ENCODE measurements at regions not wholly inside any gene's neighbourhood (a gene's known extent, or its start where the extent isn't known, plus 50 kb on each side); places are given as distances from the start of the nearest gene placed in this dataset.

DNA sequence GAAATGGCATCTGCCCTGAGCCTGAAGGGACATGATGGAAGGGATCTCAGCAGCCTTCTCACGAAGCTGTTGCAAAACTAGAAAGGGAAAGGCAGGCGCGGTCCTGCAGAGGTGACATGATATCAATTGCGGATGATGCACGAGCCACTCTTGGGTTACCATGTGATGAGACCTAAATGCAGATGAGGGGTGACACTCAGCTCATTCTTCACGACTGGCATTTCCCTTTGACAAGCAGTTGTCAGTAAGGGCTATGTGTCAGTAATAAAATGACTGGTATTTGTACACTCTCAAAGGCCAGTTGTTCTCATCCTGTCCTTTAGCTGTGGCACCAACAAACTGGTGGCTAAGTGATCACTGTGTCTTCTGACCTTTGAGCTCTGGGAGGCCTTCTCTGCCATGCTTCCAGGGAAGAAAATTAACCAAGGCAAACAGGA, 273.6 kb downstream of the ETAA1 start:
- no peaks in the 10 kb centered on the region for H3K27me3 Mint-ChIP-seq (ENCODE audit: insufficient read depth, low read depth, poor library complexity)
- DNase-seq (ENCODE audit: low spot score) (no peak), ATAC-seq (no peak)
- H3K36me3 Mint-ChIP-seq (ENCODE audit: low read depth), result no peaks in the 10 kb centered on the region
- H3K79me2 ChIP-seq (replicated peaks; ENCODE audit: insufficient read depth), result no peaks in the 10 kb centered on the region
- H3K4me3 Mint-ChIP-seq, result no peak overlapping the region
- no peaks in the 10 kb centered on the region for H3K4me1 ChIP-seq (ENCODE audit: insufficient read depth)
- H3K9me3 Mint-ChIP-seq, result no peaks in the 10 kb centered on the region
- no peak for TF ChIP-seq EZH2 (IDR thresholded peaks at IDR 0.05; ENCODE audit: low read depth, unreplicated experiment)
- TF ChIP-seq, protein P1, sequence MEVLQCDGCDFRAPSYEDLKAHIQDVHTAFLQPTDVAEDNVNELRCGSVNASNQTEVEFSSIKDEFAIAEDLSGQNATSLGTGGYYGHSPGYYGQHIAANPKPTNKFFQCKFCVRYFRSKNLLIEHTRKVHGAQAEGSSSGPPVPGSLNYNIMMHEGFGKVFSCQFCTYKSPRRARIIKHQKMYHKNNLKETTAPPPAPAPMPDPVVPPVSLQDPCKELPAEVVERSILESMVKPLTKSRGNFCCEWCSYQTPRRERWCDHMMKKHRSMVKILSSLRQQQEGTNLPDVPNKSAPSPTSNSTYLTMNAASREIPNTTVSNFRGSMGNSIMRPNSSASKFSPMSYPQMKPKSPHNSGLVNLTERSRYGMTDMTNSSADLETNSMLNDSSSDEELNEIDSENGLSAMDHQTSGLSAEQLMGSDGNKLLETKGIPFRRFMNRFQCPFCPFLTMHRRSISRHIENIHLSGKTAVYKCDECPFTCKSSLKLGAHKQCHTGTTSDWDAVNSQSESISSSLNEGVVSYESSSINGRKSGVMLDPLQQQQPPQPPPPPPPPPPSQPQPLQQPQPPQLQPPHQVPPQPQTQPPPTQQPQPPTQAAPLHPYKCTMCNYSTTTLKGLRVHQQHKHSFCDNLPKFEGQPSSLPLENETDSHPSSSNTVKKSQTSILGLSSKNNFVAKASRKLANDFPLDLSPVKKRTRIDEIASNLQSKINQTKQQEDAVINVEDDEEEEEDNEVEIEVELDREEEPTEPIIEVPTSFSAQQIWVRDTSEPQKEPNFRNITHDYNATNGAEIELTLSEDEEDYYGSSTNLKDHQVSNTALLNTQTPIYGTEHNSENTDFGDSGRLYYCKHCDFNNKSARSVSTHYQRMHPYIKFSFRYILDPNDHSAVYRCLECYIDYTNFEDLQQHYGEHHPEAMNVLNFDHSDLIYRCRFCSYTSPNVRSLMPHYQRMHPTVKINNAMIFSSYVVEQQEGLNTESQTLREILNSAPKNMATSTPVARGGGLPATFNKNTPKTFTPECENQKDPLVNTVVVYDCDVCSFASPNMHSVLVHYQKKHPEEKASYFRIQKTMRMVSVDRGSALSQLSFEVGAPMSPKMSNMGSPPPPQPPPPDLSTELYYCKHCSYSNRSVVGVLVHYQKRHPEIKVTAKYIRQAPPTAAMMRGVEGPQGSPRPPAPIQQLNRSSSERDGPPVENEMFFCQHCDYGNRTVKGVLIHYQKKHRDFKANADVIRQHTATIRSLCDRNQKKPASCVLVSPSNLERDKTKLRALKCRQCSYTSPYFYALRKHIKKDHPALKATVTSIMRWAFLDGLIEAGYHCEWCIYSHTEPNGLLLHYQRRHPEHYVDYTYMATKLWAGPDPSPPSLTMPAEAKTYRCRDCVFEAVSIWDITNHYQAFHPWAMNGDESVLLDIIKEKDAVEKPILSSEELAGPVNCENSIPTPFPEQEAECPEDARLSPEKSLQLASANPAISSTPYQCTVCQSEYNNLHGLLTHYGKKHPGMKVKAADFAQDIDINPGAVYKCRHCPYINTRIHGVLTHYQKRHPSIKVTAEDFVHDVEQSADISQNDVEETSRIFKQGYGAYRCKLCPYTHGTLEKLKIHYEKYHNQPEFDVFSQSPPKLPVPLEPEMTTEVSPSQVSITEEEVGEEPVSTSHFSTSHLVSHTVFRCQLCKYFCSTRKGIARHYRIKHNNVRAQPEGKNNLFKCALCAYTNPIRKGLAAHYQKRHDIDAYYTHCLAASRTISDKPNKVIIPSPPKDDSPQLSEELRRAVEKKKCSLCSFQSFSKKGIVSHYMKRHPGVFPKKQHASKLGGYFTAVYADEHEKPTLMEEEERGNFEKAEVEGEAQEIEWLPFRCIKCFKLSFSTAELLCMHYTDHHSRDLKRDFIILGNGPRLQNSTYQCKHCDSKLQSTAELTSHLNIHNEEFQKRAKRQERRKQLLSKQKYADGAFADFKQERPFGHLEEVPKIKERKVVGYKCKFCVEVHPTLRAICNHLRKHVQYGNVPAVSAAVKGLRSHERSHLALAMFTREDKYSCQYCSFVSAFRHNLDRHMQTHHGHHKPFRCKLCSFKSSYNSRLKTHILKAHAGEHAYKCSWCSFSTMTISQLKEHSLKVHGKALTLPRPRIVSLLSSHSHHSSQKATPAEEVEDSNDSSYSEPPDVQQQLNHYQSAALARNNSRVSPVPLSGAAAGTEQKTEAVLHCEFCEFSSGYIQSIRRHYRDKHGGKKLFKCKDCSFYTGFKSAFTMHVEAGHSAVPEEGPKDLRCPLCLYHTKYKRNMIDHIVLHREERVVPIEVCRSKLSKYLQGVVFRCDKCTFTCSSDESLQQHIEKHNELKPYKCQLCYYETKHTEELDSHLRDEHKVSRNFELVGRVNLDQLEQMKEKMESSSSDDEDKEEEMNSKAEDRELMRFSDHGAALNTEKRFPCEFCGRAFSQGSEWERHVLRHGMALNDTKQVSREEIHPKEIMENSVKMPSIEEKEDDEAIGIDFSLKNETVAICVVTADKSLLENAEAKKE (CRISPR knock-in tag; IDR thresholded peaks at IDR 0.05), result no peak
- no peak for TF ChIP-seq ZNF331 (CRISPR knock-in tag; IDR thresholded peaks at IDR 0.05; ENCODE audit: low read depth)
- no peak for TF ChIP-seq EZH2phosphoT487 (IDR thresholded peaks at IDR 0.05; ENCODE audit: unreplicated experiment)
- TF ChIP-seq, protein P2, sequence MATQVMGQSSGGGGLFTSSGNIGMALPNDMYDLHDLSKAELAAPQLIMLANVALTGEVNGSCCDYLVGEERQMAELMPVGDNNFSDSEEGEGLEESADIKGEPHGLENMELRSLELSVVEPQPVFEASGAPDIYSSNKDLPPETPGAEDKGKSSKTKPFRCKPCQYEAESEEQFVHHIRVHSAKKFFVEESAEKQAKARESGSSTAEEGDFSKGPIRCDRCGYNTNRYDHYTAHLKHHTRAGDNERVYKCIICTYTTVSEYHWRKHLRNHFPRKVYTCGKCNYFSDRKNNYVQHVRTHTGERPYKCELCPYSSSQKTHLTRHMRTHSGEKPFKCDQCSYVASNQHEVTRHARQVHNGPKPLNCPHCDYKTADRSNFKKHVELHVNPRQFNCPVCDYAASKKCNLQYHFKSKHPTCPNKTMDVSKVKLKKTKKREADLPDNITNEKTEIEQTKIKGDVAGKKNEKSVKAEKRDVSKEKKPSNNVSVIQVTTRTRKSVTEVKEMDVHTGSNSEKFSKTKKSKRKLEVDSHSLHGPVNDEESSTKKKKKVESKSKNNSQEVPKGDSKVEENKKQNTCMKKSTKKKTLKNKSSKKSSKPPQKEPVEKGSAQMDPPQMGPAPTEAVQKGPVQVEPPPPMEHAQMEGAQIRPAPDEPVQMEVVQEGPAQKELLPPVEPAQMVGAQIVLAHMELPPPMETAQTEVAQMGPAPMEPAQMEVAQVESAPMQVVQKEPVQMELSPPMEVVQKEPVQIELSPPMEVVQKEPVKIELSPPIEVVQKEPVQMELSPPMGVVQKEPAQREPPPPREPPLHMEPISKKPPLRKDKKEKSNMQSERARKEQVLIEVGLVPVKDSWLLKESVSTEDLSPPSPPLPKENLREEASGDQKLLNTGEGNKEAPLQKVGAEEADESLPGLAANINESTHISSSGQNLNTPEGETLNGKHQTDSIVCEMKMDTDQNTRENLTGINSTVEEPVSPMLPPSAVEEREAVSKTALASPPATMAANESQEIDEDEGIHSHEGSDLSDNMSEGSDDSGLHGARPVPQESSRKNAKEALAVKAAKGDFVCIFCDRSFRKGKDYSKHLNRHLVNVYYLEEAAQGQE (IDR thresholded peaks at IDR 0.05; ENCODE audit: unreplicated experiment), result no peak
- no peak for TF ChIP-seq JUNB (IDR thresholded peaks at IDR 0.05; ENCODE audit: unreplicated experiment)
- TF ChIP-seq, protein P3, sequence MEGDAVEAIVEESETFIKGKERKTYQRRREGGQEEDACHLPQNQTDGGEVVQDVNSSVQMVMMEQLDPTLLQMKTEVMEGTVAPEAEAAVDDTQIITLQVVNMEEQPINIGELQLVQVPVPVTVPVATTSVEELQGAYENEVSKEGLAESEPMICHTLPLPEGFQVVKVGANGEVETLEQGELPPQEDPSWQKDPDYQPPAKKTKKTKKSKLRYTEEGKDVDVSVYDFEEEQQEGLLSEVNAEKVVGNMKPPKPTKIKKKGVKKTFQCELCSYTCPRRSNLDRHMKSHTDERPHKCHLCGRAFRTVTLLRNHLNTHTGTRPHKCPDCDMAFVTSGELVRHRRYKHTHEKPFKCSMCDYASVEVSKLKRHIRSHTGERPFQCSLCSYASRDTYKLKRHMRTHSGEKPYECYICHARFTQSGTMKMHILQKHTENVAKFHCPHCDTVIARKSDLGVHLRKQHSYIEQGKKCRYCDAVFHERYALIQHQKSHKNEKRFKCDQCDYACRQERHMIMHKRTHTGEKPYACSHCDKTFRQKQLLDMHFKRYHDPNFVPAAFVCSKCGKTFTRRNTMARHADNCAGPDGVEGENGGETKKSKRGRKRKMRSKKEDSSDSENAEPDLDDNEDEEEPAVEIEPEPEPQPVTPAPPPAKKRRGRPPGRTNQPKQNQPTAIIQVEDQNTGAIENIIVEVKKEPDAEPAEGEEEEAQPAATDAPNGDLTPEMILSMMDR (conservative IDR thresholded peaks at IDR 0.05; ENCODE audit: low read depth in 2 of 2), result no peak
- no peak for TF ChIP-seq CREB1 (CRISPR knock-in tag; IDR thresholded peaks at IDR 0.05; ENCODE audit: low read depth)
- no peak for TF ChIP-seq STAT1 (IDR thresholded peaks at IDR 0.05; ENCODE audit: unreplicated experiment)
- H3F3A ChIP-seq (replicated peaks; ENCODE audit: low read depth), result no peaks in the 10 kb centered on the region
- H3K27me3 ChIP-seq (ENCODE audit: insufficient read depth), result no peaks in the 10 kb centered on the region
- no peak overlapping the region for H3K4me2 ChIP-seq
- H3K4me3 ChIP-seq, result no peak overlapping the region
- no peaks in the 10 kb centered on the region for H3K36me3 ChIP-seq (ENCODE audit: insufficient read depth)
- no peak overlapping the region for H2AFZ ChIP-seq
- H3K9me2 ChIP-seq (ENCODE audit: insufficient read depth), result 0 out of 2 replicates have a peak, but pooled peaks cover 5% of the 10 kb centered on the region
- no peak overlapping the region for H3K27ac Mint-ChIP-seq
- no peak overlapping the region for H3K27ac ChIP-seq (ENCODE audit: low read depth)
- no peaks in the 10 kb centered on the region for H3K4me1 Mint-ChIP-seq
- H4K20me1 ChIP-seq (replicated peaks; ENCODE audit: insufficient read depth), result no peaks in the 10 kb centered on the region
